M059J (cell line): ENCODE measurements at regions not wholly inside any gene's neighbourhood (a gene's known extent, or its start where the extent isn't known, plus 50 kb on each side); places are given as distances from the start of the nearest gene placed in this dataset.

Experiments used
- DNase-seq: peaks from one replicate; pipeline ENCODE4 v3.0.0-alpha.2; 2012; ENCODE audit warnings: low read depth

DNA sequence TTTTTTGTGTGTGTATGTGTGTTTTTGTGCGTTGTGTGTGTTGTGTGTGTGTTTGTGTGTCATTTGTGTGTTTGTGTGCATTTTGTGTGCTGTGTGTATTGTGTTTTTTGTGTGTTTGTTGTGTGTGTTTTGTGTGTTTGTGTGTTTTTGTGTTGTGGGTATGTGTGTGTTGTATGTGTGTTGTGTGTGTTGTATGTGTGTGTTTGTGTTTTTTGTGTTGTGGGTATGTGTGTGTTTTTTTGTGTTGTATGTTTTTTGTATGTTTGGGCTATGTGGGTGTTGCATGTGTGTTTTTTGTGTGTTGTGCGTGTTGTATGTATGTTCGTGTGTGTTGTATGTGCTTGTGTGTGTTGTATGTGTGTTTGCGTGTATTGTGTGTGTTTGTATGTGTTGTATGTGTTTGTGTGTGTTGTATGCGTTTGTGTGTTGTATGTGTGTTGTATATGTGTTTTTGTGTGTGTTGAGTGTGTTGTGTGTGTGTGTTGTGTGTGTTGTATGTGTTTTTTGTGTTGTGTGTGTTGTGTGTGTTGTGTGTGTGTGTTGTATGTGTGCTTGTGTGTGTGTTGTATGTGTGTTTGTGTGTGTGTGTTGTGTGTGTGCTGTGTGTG is 275.3 kb downstream of the HRH4 start:
- no peak for DNase-seq

DNA sequence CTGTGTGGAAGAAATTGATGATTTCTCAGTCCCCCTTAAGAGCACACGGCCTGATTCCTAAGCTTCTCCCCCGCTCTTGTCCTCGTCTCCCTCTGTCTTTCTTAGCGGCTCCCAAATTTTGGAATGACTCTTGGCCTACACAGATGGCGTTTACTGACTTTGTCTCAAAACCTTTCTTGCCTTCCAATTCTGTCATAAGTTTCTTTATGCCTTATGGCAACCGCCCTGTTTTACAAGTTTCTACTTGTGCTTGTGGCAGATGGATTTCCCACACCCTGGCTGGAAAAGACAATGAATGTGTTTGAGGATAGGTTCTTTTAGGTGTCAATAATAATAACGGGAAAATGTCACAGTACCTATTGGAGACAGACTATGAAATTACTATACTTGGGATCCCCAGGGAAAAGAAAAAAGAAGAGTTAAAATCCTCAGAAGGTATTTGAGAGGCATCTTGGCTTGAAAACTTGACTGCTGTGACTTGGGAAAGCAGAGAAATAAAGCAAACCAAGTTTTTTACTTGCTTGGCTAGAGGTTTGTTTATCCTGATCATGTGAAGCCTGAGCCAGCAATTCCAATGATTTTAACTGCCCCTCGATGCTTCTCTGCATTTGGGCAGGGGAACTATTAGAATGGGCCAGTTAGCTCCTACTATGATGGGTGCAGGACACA is 276.4 kb downstream of the HRH4 start:
- DNase-seq = no peak

DNA sequence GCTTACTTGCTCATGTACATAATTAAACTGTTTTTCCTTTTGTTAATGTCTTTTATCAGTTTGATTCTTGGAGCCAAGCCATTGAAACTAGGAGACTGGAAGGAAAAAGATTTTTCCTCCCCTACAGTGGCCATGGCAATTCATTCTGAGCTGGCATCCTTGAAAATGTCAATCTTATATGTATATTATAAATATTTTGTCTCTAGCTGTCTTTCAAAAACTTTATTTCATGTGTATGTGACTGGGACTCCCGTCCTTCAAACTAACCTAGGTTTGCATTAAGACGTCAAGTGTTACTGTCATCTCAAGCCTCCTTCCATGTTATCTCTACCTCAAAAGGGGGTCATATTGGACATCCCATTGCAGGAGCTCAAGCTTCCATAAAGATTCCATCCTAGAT is 280.4 kb downstream of the HRH4 start:
- DNase-seq = no peak

DNA sequence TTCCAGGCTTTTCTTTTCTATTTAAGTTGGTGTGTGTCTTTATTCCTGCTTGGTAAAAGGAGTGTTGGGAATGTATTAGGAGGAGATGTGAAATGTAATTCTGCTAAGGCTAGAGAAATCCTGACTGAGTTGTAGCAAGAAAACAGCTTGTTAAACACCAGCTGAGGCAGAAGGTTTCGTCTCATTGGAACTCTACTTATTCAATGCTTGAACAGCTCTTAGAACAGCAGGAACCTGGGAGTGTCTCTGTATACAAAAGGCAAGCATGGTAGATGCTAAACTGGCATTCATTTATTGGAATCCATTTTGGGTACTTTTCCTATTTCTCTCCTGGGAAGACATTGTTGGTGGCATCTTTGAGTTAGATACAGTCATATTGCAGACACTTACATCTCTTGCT is 280.9 kb downstream of the HRH4 start:
- DNase-seq = no peak

DNA sequence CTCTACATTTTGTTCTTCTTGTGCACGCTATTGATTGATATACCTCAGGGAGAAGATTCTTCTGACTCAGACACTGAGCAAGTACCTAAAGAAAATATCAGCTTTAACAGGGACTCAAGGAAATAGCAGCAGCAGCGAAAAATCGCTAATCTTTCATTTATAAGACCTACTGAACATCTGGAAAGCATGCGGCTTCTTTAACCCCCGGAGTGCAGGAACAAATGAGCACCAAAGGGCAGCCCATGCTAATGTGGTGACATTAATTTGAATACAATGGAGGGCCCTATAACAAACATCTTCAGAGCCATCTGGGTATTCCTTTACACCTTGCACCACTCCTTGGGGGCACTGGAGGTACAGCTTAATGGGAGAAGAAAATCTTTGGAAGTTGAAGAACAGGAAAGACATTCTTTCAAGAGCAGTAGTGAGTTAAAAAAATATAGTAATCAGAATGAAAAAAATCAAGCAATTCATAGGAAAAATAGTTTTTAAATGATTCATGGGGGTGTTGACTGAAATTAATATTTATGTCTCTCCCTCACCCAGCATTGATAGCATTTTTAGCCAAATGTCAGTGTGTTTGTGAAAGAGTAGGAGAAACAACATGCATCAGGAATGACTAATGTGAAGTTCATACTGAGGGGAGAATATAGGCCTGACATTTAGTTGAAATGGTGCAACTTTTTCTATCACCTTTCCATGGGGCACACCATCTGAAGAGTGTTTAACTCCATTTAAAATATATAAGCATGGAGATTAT is 281.7 kb downstream of the HRH4 start:
- peak; percentile 42 for DNase-seq

DNA sequence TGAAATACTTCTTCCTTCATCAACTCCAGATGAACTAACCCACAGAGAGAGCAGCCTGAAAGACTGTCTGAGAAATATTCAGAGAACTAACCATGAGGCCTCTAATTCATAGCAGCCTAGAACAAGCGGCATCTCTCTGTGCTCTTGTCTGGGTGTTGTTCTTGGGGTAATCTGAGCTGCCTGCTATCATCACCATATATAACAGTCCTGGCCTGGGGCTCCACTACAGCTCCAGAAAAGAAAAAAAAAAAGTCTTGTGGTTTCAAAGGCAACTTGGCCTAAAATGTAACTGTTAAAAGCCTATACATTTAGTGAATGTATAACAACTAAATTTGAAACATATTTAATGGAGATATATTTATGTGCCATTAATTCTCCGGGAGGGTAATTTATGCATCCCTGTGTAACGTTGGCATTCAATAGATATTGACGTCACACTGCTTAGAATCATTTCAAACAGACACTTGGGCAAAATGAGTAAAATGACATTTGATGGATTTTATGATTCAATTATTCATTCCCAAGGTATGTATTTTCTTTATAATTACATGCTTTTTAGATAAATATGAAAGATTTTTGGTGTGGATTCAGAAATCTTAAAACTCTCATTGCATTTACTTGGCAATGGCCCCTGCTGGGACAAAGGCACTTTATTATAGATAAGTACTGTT is 294.3 kb downstream of the HRH4 start:
- no peak for DNase-seq

DNA sequence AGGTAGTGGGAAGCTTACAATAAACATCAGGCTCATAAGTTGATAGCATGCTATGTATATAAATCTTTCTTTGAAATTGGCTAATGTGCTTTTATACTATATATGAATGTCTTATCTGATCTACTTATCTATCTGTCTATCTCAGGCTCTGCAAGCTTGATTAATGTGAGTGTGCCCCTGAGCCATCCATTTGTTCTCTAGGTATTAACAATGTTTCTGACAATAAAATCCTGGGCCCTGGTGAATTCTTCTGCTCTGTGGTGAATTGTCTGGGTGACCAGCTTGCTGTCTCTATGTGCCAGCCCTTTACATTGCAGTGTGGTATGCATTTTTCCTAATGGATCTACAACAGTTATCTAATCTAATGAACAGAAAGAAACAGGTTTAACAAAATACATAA is 295.9 kb downstream of the HRH4 start:
- no peak for DNase-seq

DNA sequence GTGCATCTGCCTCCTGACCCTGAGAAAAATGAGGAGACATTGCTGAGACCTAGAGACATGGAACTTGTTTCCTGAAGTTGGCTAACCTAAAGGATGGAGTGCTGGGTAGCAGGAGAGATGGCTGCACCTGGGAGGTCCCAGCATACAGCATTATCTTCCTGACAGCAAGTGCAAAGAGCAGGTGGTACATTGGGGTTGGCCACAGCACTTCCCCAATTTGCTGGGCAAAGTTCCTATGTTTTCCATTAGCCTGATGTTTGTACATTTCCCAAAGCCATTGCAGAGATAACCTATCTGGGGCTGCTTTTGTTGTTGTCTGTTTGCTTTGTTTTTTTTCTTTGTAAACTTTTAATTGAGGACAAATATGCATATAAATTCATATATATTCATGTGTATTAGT is 296.7 kb downstream of the HRH4 start:
- DNase-seq = no peak

DNA sequence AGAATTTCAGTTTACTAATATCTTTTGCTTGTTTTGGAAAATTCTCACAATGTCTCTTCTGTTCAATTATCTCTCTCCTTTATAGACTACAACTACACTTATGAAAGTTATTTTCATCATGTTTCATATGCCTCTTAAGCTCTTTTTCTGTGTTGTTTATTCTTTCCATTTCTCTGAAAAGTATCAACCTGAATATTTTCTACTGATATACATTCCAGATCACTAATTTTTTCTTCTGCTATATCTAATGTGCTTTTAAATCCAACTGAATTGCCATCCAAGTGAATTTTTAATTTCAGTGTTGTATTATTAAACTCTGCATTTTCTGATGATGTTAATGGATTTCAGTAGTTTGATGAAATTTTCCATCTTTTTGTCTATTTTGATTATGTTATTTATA is 301.3 kb downstream of the HRH4 start:
- no peak for DNase-seq

DNA sequence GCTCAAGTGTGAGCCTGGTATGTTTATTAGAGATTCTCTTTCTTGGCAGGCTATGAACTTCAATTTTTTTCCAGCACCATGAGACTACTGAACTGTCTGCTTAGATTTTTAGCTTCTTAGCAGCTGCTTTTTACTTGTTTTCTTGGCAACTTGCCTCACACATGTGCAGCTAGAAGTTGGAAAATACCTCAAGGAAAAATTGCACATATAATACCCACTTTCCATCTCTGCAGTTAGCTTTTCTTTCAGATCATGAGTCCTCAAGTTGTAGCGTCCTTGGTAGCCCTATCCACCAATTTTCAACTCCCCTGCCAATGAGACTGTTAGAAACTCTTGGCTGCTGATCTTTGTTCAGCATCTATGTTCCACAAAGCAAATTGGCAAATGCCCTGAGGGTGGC is 302.1 kb downstream of the HRH4 start:
- DNase-seq = peak; percentile 26

DNA sequence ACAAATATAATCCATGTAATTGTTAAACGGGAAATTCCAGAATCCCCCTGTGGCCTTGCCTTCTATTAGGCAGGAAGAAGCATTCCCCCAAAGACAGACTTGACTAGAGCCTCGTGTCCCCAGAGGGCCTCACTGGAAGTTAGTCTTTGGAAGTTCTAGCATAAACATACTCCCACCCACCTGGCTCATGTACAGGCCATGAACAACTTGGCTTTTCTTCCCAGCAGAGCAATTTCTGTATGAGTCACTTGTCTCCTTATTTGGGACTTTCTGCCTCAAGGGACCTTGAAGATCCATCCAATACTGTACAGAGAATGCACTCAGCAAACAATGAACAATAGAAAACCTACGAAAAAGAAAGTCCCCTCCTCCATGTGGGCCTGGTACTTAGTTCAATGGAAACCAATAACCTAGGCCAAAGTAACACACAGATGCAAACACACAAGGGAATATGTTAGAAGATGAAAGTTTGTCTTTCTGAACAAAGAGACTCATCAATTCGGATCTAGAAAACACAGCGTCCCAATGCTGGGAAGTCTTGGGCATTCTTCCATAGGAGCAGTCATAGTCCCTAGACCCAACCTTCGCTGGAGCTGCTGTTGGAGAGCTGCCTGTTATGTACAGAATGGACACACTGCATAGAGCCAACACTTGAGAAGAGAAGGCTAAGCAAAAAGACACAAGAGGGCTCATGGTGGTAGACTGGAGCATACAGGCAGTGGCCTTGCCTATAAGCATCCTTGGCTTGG is 303.5 kb downstream of the HRH4 start:
- peak; percentile 84 for DNase-seq

DNA sequence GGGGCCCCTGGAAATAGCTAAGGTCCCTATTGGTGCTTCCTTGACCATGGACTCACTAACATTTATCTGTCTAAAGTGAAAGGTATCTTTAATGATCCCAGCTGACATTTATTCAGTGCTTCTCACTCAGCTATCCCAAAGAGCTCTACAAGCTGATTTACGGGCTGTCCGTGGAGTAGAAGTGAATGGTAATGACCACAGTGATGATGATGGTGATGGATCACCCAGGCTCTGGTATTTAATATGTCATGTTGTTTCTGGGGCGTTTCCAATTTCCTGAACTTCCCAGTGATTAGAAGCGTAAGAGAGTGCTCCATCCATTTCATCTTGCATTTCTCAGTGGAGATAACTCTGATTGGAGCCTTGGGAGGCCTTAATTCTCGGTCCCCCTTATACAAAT is 304.3 kb downstream of the HRH4 start:
- DNase-seq = peak; percentile 50

DNA sequence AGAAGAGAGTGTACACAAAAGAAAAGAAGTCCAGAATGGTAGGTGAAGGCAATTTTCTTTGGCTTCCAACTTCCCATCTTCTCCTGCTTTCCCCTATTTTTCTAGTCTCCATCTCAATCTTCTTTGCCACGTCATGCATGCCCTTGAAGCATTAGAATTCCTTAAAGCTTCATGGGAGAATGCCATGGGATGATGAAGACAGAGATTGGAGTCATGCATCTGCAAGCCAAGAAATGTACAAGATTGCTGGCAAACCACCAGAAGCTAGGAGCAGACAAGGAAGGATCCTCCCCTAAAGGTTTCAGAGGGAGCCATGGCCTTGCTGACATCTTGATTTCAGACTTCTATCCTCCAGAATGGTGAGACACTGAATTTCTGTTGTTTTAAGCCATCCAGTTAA is 305.9 kb downstream of the HRH4 start:
- DNase-seq = peak; percentile 80

DNA sequence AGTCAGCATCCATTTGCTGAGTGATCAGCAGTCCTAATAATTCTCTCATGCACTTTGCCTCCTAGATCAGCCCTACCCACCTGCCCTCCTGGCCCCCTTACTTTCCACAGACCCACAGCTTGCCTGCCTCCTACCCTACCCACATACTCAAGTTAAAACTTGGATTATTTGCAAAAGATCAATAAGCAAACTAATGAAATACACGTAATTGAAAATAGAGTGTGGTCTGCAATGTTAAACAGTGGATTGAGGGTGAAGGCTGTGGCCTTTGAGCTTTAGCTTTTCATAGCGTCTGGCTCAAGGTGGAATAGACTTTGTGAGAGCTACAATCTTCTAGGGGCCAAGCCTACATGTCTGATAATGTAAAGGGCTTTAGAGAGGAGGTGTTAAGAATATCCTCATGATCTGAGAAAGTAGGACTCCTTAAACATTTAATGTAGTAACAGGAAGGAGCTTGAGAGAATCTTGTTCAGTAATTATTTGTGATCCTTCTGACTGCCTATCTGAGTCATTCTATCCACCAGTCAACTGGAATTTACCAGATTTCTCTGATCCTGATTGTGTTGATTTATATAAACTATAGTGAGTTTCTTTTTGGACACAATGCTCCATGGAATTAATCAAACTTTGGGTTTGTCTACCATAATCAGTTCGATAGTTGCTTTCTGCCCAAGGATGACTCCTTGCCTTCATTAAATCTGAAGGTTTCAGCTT is 310.0 kb downstream of the HRH4 start:
- DNase-seq = peak; percentile 16

DNA sequence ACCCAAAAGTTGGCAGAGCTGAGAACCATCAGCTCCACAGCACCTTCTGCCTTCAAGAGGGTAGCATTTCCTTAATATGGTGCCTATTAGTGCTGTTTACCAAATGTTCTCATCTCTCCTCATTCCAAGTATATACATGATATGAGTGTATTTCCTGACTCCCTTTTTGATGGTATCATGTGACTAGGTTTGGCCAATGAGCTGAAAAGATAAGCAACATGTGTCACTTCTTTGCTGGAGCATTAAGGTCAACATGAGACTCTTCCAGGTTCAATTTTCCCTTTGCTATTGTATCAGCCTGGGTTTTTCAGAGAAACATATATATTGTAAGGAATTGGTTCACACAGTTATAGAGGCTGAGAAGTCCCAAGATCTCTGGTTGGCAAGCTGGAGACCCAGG is 310.9 kb downstream of the HRH4 start:
- DNase-seq = no peak

DNA sequence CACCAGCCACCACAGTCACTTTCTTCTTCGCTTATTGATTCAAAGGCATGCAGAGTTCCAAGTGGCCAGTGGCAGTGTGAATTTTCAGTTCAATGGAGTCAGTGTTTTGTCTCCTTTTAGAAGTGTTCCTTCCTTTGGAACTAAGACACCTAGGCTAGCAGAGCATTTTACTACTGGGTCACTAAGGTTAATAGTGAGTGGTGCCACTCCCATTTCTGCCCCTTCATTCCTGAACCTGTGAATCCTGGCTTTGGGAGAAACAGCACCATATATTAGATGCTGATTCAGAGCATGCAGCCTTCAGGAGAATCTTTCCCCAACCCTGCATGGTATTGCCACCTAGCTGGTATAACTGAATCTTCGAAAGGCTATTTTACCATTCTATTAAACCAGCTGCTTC is 312.7 kb downstream of the HRH4 start:
- no peak for DNase-seq

DNA sequence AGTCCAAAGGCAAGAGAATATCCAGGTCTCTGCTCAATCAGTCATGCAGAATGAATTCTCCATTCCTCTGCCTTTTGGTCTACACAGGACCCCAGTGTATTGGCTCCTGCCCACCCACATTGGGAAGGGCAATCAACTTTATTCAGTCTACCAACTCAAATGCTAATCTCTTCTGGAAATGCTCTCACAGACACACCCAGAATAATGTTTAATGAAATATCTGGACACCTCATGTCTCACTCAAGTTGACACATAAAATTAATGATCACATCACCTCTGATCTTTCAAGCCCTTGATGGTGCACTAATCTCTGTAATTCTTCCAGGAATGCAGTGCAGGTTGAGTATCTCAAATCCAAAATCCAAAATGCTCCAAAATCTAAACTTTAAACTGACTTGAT is 315.6 kb downstream of the HRH4 start:
- DNase-seq = no peak

DNA sequence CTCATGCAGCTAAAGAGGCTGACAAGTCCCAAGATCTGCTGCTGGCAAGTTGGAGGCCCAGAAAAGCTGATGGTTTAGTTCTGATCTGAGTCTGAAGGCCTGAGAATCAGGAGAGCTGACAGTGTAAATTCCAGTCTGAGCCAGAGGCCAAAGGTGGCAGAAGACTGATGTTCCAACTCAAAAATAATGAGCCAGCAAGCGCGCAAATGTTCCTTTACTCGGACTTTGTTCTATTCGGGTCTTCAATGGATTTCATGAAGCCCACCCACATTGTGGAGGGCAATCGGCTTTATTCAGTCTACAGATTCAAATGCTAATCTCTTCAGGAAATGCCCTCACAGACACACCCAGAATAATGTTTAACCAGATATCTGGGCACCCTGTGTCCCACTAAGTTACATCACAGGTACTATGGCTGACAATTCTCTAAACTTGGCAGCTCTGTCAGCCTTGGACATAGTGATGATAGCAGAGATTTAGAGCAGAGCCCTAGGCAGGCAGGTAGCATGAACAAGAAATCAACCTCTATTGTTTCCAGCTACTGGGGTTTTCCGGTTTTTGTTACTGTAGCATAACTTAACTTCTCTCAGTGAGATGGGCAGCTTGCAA is 318.5 kb downstream of the HRH4 start:
- no peak for DNase-seq

DNA sequence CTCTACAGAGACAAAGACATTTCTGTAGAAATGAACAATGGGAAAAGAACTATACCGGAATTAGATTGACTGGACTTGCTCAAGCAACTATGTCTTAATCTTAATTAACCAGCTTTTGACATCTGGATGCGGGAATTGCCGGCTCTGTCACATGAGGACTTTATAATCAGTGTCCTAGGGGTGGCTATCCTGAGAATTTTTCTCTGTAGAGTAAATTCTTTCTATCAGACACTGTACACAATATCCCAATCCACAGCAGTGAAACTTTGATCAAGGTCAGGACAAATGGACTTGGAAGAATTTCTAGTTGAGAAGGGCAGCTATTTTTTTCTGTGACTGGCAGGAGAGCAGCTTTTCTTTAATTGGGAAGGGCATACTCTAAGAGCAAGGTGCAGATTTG is 322.1 kb downstream of the HRH4 start:
- DNase-seq = no peak

DNA sequence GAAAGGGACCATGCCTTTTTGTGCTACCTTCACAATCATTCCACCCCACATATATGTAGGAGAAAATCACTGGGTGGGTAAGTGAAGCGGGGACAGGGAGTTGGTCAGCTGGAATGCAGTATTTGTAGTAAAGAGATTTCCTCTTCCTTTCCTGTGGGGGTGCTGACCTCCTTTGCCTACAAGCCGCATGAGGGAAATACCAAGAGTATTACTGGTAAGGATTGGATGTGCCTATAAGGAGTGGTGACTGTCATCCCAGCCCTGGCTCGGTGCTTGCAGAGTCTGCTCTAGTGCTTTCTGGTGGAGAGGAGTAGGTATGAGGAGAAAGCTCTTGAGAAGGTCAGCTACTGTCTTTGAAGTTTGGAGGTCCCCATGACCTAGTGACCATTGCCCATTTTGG is 324.6 kb downstream of the HRH4 start:
- DNase-seq = peak; percentile 46

DNA sequence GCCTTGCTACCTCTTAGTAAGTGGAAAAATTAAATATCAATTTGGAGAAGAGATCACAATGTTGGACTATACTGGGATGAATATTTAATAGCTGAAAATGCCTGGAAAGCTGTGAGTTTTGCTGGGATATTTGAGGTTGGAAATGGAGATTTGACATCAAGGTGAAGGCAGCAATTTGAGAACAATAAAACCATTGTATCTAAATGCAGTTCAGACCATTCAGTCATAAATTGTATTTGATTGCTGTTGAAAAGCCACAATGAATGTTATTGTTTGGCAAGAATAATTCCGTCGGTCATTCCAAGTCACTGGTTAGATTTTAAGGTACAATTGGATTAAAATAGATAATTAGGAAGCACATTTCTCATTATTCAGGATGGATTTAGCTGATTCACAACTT is 325.6 kb downstream of the HRH4 start:
- DNase-seq = no peak
